AG10803 (cell line): ENCODE measurements at regions not wholly inside any gene's neighbourhood (a gene's known extent, or its start where the extent isn't known, plus 50 kb on each side); places are given as distances from the start of the nearest gene placed in this dataset.

Source experiments
- DNase-seq: peaks from one replicate; pipeline ENCODE4 v3.0.0; 2010; ENCODE audit warnings: low read depth
- H3K4me3 ChIP-seq: 2 replicates; pipeline ENCODE4 v1.5.1; 2011; ENCODE audit warnings: mild to moderate bottlenecking, low read length, control low read depth
- CTCF ChIP-seq: conservative IDR thresholded peaks from 2 replicates; pipeline ENCODE4 v1.5.1; 2011; ENCODE audit warnings: mild to moderate bottlenecking, low read length, control low read depth, inconsistent platforms

- DNase-seq = no peak
- no peak for TF ChIP-seq CTCF
- no peak overlapping the region for H3K4me3 ChIP-seq
Observed at GRCh38 chr1:29838738-29839320, 602.5 kb downstream of the PTPRU start.

GRCh38 chr1:29836651-29837646 is 600.6 kb downstream of the PTPRU start:
- DNase-seq = no peak

GRCh38 chr1:29835874-29836273 is 599.6 kb downstream of the PTPRU start:
- no peak overlapping the region for H3K4me3 ChIP-seq
- no peak for DNase-seq
- no peak for TF ChIP-seq CTCF

More at GRCh38 chr1:29836651-29837646, 600.6 kb downstream of the PTPRU start:
- H3K4me3 ChIP-seq = no peak overlapping the region
- no peak for TF ChIP-seq CTCF

GRCh38 chr1:29835406-29835805 is 599.1 kb downstream of the PTPRU start:
- H3K4me3 ChIP-seq = no peak overlapping the region
- DNase-seq = no peak
- no peak for TF ChIP-seq CTCF

- DNase-seq = no peak
- TF ChIP-seq CTCF = no peak
- H3K4me3 ChIP-seq = no peak overlapping the region
Observed at GRCh38 chr1:29833581-29833980, 597.3 kb downstream of the PTPRU start.

GRCh38 chr1:29832936-29833335 is 596.6 kb downstream of the PTPRU start:
- no peak overlapping the region for H3K4me3 ChIP-seq
- no peak for TF ChIP-seq CTCF
- no peak for DNase-seq

- no peak for DNase-seq
- TF ChIP-seq CTCF = no peak
- H3K4me3 ChIP-seq = no peak overlapping the region
Observed at GRCh38 chr1:29832471-29832870, 596.1 kb downstream of the PTPRU start.
